ENCODE measurements at regions not wholly inside any gene's neighbourhood (a gene's known extent, or its start where the extent isn't known, plus 50 kb on each side); places are given as distances from the start of the nearest gene placed in this dataset.

GRCh38 chr9:80555782-80556325, 984.1 kb downstream of the TLE4 start:
- TF ChIP-seq EZH2 (IDR thresholded peaks at IDR 0.05) = no peak
- TF ChIP-seq POLR2AphosphoS5 (IDR thresholded peaks at IDR 0.05; ENCODE audit: borderline replicate concordance, low read depth, low read length) = no peak
- TF ChIP-seq FOXP2 (optimal IDR thresholded peaks at IDR 0.05; ENCODE audit: control extremely low read depth, extremely low read length, insufficient read depth) = no peak
